ENCODE measurements at regions not wholly inside any gene's neighbourhood (a gene's known extent, or its start where the extent isn't known, plus 50 kb on each side); places are given as distances from the start of the nearest gene placed in this dataset.

- Histone ChIP-seq H2AFZ (ENCODE audit: low read length) (no peak overlapping the region), H3K27me3 (ENCODE audit: insufficient read depth, low read length) (no peaks in the 10 kb centered on the region; the same call in 1 of the 2 replicates), H4K20me1 (ENCODE audit: insufficient read depth, low read length) (no peaks in the 10 kb centered on the region), H3F3A (ENCODE audit: insufficient read depth, low read length) (no peaks in the 10 kb centered on the region), H3K4me2 (ENCODE audit: low read length) (no peak overlapping the region), H3K9me2 (ENCODE audit: low read depth, low read length) (no peaks in the 10 kb centered on the region), H3K36me3 (ENCODE audit: insufficient read depth, low read length) (no peaks in the 10 kb centered on the region), H3K27ac (ENCODE audit: low read depth, low read length, poor library complexity, severe bottlenecking) (no peak overlapping the region), H3K9ac (ENCODE audit: low read length) (no peak overlapping the region), H3K4me1 (ENCODE audit: insufficient read depth, low read length, severe bottlenecking) (no peaks in the 10 kb centered on the region), H3K79me2 (ENCODE audit: insufficient read depth, low read length) (no peaks in the 10 kb centered on the region), H3K9me3 (ENCODE audit: low read length) (no peaks in the 10 kb centered on the region), H3K4me3 (ENCODE audit: low read depth, low read length, poor library complexity, severe bottlenecking) (no peak overlapping the region)
- TF ChIP-seq EZH2 (IDR thresholded peaks at IDR 0.05; ENCODE audit: borderline replicate concordance, low read length) (no peak), CTCF (IDR thresholded peaks at IDR 0.05; ENCODE audit: low read length) (no peak)
These were observed 62.2 kb upstream of the WNT11 start for GRCh38 chr11:76268498-76268897.

GRCh38 chr11:76267556-76267955 is 61.3 kb upstream of the WNT11 start:
- Histone ChIP-seq H3K79me2 (ENCODE audit: insufficient read depth, low read length) (no peaks in the 10 kb centered on the region), H3K27me3 (ENCODE audit: insufficient read depth, low read length) (no peaks in the 10 kb centered on the region; the same call in 1 of the 2 replicates), H3K9me3 (ENCODE audit: low read length) (no peaks in the 10 kb centered on the region), H3K27ac (ENCODE audit: low read depth, low read length, poor library complexity, severe bottlenecking) (no peak overlapping the region), H3K9ac (ENCODE audit: low read length) (no peak overlapping the region), H2AFZ (ENCODE audit: low read length) (no peak overlapping the region), H3K9me2 (ENCODE audit: low read depth, low read length) (no peaks in the 10 kb centered on the region), H3K36me3 (ENCODE audit: insufficient read depth, low read length) (no peaks in the 10 kb centered on the region), H4K20me1 (ENCODE audit: insufficient read depth, low read length) (no peaks in the 10 kb centered on the region), H3K4me1 (ENCODE audit: insufficient read depth, low read length, severe bottlenecking) (no peaks in the 10 kb centered on the region), H3K4me2 (ENCODE audit: low read length) (no peak overlapping the region), H3K4me3 (ENCODE audit: low read depth, low read length, poor library complexity, severe bottlenecking) (no peak overlapping the region), H3F3A (ENCODE audit: insufficient read depth, low read length) (no peaks in the 10 kb centered on the region)
- TF ChIP-seq EZH2 (IDR thresholded peaks at IDR 0.05; ENCODE audit: borderline replicate concordance, low read length) (no peak), CTCF (IDR thresholded peaks at IDR 0.05; ENCODE audit: low read length) (no peak)

GRCh38 chr11:76266286-76267100 is 60.2 kb upstream of the WNT11 start:
- no peaks in the 10 kb centered on the region for H4K20me1 ChIP-seq (ENCODE audit: insufficient read depth, low read length)
- H2AFZ ChIP-seq (ENCODE audit: low read length): no peak overlapping the region
- no peaks in the 10 kb centered on the region for H3K4me1 ChIP-seq (ENCODE audit: insufficient read depth, low read length, severe bottlenecking)
- no peaks in the 10 kb centered on the region for H3K9me2 ChIP-seq (ENCODE audit: low read depth, low read length)
- no peaks in the 10 kb centered on the region for H3K36me3 ChIP-seq (ENCODE audit: insufficient read depth, low read length)
- H3K27me3 ChIP-seq (ENCODE audit: insufficient read depth, low read length): no peaks in the 10 kb centered on the region; the same call in 1 of the 2 replicates
- H3K9ac ChIP-seq (ENCODE audit: low read length): no peak overlapping the region
- TF ChIP-seq CTCF (IDR thresholded peaks at IDR 0.05; ENCODE audit: low read length) (no peak), EZH2 (IDR thresholded peaks at IDR 0.05; ENCODE audit: borderline replicate concordance, low read length) (no peak)
- no peaks in the 10 kb centered on the region for H3K9me3 ChIP-seq (ENCODE audit: low read length)
- H3K27ac ChIP-seq (ENCODE audit: low read depth, low read length, poor library complexity, severe bottlenecking): no peak overlapping the region
- no peak overlapping the region for H3K4me2 ChIP-seq (ENCODE audit: low read length)
- H3F3A ChIP-seq (ENCODE audit: insufficient read depth, low read length): no peaks in the 10 kb centered on the region
- no peak overlapping the region for H3K4me3 ChIP-seq (ENCODE audit: low read depth, low read length, poor library complexity, severe bottlenecking)
- H3K79me2 ChIP-seq (ENCODE audit: insufficient read depth, low read length): no peaks in the 10 kb centered on the region

All from OCI-LY1 (cell line).